ENCODE measurements at regions not wholly inside any gene's neighbourhood (a gene's known extent, or its start where the extent isn't known, plus 50 kb on each side); places are given as distances from the start of the nearest gene placed in this dataset.

- Histone ChIP-seq H2AFZ (replicated peaks; ENCODE audit: low read length, poor library complexity) (no peak overlapping the region), H2BK120ac (ENCODE audit: low read depth, low read length) (no peak overlapping the region), H3K23ac (ENCODE audit: low read depth, low read length) (no peak overlapping the region), H3K4ac (ENCODE audit: low read depth, low read length) (no peak overlapping the region), H4K20me1 (ENCODE audit: insufficient read depth, low read length) (no peaks in the 10 kb centered on the region), H2BK20ac (ENCODE audit: low read depth, low read length) (no peak overlapping the region), H3K4me2 (ENCODE audit: low read depth, low read length) (no peak overlapping the region), H2BK5ac (ENCODE audit: low read depth, low read length, poor library complexity, severe bottlenecking) (no peak overlapping the region), H4K91ac (ENCODE audit: insufficient read depth, low read depth, low read length) (no peak overlapping the region), H3K27ac (ENCODE audit: insufficient read depth, low read length) (no peak overlapping the region), H3K9ac (ENCODE audit: low read depth, low read length) (no peak overlapping the region), H3K18ac (ENCODE audit: low read depth, low read length) (no peak overlapping the region), H3K4me1 (ENCODE audit: control insufficient read depth, insufficient read depth, low read length) (no peaks in the 10 kb centered on the region), H3K27me3 (ENCODE audit: control insufficient read depth, insufficient read depth, low read length) (no peaks in the 10 kb centered on the region), H2AK9ac (replicated peaks; ENCODE audit: low read depth, low read length, poor library complexity) (no peak overlapping the region), H2AK5ac (ENCODE audit: low read depth, low read length) (no peak overlapping the region), H3K14ac (replicated peaks; ENCODE audit: low read depth, low read length) (no peak overlapping the region), H3K56ac (ENCODE audit: extremely low read depth, insufficient read depth, low read length) (no peak overlapping the region), H3K9me3 (ENCODE audit: control insufficient read depth, insufficient read depth, low read length) (peaks cover 4% of the 10 kb centered on the region; the same call in 1 of the 2 replicates), H3K79me1 (ENCODE audit: low read depth in 1 of 2, low read length in 2 of 2) (no peaks in the 10 kb centered on the region), H3K4me3 (ENCODE audit: insufficient read depth, low read depth, low read length) (no peak overlapping the region), H3K36me3 (ENCODE audit: control insufficient read depth, insufficient read depth, low read length) (no peaks in the 10 kb centered on the region), H4K5ac (ENCODE audit: low read depth, low read length) (no peak overlapping the region), H3K9me1 (ENCODE audit: insufficient read depth, low read length) (no peaks in the 10 kb centered on the region), H2BK15ac (ENCODE audit: low read depth, low read length) (no peak overlapping the region), H4K8ac (ENCODE audit: low read depth in 2 of 2, low read length in 2 of 2) (no peak overlapping the region)
- dilution Hi-C loops (cut with HindIII; ENCODE audit: low sequenced_read_pairs, unreplicated experiment) (no loop called here), intact Hi-C loops (cut with micrococcal nuclease) (no loop called here), in situ Hi-C loops (cut with MboI; ENCODE audit: low sequenced_read_pairs) (no loop called here)
- ChIA-PET POLR2A (ENCODE audit: unreplicated experiment) (no interaction called here), CTCF (no interaction called here)
- no peak for DNase-seq
- no CpG with 5 or more reads among the region's 14 CpGs for WGBS, 2 experiments (ENCODE audit: extremely low coverage in 2 of 2, insufficient read length in 1 of 2)
- TF ChIP-seq RCOR1 (IDR thresholded peaks at IDR 0.05; ENCODE audit: insufficient replicate concordance, low read length) (no peak), MAFK (IDR thresholded peaks at IDR 0.05; ENCODE audit: low read depth, low read length) (no peak)
- BruUV-seq (replicated peaks) = no TSS peak
- ATAC-seq (ENCODE audit: low read depth) = no peak
These were observed 618.8 kb downstream of the TBC1D22A start for GRCh38 chr22:47381240-47381639.

Measured in IMR-90 (cell line).